HG03439 (cell line): ENCODE measurements at regions not wholly inside any gene's neighbourhood (a gene's known extent, or its start where the extent isn't known, plus 50 kb on each side); places are given as distances from the start of the nearest gene placed in this dataset.
"Not testable (repeated sequence)": the region's sequence is repeated elsewhere in the genome, so short reads cannot be mapped to it uniquely, and the experiment has no call there.

Experiments used
- ATAC-seq: cut with Tn5 transposase; IDR thresholded peaks from one replicate; pipeline ENCODE4 v1.9.1; 2021; ENCODE audit warnings: mild to moderate bottlenecking, moderate library complexity; ENCODE audit not compliant: unreplicated experiment

DNA sequence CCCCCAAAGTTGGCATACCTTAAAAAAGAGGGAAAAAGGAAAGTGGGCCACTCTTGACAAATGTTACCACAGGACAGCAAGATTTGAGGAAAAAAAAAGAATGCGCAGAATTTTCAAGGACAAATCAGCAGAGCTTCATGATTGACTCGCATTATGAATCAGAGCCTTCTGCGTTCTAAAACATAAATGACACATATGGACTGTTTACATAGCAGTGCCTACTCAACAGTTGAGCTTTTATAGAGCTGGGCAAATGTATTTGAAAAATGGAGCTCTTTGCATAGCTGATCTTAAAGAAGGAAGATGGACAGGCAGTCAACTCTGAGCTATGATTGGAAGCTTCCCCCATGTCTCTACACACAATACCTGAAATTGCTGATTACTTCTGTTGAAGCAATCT is 213.2 kb upstream of the NT5E start:
- ATAC-seq: no peak

DNA sequence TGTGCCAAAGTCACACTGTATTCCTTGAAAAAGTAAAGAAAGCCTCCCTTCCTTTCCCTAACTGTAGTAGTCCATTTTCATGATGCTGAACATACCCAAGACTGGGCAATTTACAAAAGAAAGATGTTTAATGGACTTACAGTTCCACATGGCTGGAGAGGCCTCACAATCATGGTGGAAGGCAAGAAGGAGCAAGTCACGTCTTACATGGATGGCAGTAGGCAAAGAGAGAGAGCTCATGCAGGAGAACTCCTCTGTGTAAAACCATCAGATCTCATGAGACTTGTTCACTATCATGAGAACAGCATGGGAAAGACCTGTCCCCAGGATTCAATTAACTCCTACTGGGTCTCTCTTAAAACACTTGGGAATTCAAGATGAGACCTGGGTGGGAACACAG is 222.5 kb upstream of the NT5E start:
- ATAC-seq: not testable (repeated sequence)

DNA sequence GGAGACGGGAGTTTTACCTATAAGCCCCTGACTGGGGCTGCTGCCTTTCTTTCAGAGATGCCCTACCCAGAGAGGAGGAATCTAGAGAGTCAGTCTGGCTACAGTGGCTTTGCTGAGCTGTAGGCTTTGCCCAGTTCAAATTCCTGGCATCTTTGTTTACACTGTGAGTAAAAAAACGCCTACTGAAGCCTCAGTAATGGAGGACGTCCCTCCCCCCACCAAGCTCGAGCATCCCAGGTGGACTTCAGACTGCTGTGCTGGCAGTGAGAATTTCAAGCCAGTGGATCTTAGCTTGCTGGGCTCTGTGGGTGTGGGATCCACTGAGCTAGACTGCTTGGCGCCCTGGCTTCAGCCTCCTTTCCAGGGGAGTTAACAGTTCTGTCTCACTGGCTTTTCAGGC is 237.1 kb upstream of the NT5E start:
- ATAC-seq: not testable (repeated sequence)

DNA sequence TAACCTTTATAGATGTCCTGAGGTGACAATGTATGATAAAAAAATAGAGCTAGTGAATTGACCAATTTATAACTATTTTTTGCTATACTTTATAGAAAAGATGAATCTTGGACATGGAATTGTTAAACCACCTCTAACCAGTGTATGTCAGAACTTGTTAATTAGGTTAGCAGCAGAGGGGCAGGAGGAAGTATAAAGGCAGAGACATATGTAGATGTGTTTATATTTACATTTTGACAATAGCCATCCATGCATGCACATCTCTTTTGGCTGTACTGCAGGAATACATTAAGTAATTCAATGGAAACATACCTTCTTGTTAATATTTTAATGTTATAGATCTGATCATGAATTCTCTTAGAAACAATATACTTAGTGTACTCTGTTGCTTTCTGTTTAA is 254.6 kb upstream of the NT5E start:
- no peak for ATAC-seq

GRCh38 chr6:85193339-85193738 is 256.5 kb upstream of the NT5E start:
- ATAC-seq: no peak

DNA sequence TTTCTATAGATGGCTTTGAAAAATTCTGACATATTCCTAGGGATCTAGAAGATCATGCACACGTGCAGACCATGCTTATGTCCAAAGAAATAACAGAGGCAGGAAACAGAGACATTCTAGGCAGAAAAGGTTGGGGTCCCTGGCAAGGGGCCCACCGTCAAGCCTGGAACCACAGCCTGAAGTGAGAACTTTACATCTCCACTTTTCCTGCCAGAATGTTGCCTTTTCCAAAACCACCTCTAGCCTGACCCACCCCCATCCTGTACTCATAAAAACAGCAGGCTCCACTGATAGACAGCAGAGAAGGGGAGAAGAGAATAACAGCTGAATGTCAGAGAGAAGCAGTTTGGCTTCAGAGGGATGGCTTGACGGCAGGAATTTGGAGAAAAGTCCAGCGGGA is 257.3 kb upstream of the NT5E start:
- no peak for ATAC-seq

DNA sequence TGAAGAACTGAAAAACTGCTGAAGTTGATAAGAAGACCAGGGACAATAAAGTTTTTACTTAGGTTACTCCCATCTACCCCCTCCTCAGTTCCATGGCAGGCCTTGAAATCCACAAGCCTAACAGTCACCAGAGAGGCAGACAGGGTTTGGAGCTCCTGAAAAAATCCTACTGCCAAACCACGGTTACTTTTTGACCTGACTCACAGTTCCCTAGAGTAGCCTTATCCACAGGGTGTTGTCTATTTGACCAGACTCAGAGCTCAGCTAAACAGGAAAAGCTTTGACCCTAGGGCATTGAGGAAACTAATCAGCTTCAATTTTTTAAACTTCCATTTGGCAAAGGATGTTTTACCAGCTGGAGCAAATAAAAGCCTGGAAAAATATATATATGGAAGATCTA is 257.7 kb upstream of the NT5E start:
- no peak for ATAC-seq

- ATAC-seq: no peak
Observed at GRCh38 chr6:85191656-85192055, 258.2 kb upstream of the NT5E start.

DNA sequence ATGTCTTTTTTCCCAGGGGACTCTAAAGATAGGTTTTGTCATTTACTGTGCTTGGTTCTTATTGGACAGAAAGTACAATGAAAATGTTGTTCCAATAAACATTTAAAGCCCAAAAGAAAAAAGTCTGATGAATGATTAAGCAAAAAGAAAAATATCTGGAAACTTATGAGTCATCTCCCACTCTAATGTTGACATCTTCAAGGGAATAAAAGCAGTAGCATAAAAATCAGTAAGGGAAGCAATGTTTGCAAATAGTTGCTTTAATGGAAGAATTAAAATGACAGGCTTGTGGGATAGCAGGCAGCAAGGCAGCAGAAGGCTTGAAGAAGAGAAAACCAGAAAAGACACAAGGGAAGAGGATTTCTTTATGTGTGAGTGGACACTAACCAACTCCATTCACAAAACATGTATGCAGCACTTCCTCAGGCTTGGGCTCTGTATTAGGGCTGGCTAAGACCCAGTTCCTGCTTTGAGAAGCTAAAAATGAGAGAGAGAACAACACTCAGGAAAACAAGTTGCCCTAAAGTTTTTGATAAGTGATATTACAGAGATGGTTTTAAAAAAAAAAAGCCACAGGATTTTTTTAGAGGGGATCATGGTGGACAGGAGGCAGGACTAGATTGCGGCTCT is 263.2 kb upstream of the NT5E start:
- no peak for ATAC-seq

DNA sequence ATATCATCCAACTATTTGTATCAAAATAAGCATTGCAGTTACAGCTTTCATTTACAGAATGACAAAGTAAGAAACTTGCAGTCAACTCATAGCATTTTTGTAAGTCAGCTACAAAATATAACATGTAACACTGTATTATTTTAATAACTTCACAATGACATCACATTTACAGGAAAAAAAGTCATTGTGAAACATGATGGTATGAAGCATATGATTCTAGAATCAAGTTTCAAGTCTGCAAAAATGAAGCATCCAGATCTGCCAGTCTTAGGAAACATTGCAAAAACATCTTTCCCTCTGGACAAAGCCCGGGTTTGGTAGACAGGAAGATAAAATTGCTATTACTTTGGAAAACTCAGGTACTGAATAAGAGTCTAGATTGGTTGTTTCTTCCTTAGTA is 263.9 kb upstream of the NT5E start:
- ATAC-seq: no peak

- no peak for ATAC-seq
Observed at GRCh38 chr6:85183841-85184240, 266.0 kb upstream of the NT5E start.

- no peak for ATAC-seq
Observed at GRCh38 chr6:85172705-85173104, 277.2 kb upstream of the NT5E start.

DNA sequence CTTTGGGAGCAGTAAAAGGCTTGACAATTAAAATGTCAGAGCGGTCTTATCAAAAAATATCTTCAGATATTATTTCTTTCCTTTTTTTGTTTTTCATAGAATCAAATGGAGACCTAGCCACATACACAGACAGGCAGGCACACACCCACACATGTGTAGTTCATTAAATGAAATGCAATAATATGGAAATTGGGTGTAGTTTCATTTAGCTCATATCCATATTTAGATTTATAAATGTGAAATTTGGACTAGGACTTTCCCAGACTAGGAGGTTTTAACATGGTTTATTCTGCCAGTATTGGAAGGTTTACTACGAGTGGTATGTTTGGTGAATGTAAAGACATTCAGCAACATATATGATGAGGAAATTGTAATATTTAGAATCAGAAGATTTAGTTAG is 277.7 kb upstream of the NT5E start:
- ATAC-seq: no peak

DNA sequence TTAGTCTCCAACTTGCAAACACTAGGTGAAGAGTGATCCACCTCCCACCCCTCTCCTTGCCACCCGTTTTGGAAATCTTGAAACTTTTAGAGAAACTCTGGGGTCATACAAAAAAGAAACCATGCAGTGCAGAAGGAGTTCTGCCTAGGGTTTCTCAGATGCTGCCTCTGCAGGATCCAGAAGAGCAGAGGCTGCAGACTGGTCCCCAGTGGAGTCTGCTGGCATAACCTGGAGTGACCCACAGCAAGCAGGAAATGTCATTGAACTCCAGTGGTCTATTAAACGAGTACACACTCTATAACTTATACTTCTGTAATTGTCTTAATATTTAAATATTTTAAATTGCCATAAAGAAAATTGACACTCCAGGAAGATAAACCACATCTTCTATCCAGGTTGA is 280.7 kb upstream of the NT5E start:
- ATAC-seq: no peak

DNA sequence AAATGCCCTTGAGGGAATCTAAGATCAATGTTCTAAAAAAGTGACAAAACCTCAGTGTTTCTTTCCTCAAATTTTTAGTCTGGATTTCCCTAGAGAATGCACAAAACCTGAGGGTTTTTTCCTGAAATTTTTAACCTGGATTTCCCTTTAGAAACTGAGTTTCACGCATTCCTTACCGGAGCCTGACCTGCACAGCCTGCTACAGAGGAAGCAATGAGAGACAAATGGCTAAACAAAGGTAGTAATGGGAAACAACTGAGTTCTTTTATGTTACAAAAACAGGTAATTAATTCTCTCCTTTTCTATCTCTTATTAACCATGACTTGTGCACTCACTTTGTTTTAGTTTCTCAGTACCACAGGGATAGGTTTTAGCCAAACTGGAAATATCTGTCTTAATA is 281.7 kb upstream of the NT5E start:
- no peak for ATAC-seq

DNA sequence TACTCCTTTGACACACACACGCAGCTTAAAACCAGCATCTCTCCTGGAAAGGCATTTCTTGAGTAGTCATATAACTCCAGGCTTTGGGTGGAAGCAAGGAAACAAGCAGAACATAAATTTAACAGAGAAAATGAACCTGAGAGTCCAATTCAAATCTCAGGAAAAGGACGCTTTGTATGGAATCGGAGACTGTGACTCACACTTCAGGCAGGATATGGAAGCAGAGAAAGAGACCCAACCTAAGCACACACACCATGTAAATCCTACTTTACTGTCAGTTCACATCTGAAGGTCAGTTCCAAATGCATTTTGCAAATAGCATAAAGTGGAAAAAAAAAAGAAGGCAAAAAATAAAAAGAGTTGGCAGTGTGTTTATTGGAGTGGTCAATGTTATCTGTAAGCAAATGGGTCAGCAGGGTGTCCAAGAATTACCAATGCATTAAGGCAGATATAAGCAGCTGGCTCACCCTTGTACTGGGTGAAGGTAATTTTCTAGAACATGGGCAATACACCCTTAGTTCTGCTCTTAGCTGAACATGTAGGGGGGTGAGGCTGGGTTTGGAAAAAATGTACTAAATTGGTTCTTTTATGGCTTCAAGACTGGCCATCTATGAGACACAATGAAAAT is 283.7 kb upstream of the NT5E start:
- no peak for ATAC-seq

GRCh38 chr6:85163156-85164080 is 286.5 kb upstream of the NT5E start:
- ATAC-seq: no peak

GRCh38 chr6:85157311-85157710 is 292.6 kb upstream of the NT5E start:
- ATAC-seq: no peak

- ATAC-seq: no peak
Observed at GRCh38 chr6:85143676-85144075, 306.2 kb upstream of the NT5E start.

- no peak for ATAC-seq
Observed at GRCh38 chr6:85137865-85138264, 312.0 kb upstream of the NT5E start.

DNA sequence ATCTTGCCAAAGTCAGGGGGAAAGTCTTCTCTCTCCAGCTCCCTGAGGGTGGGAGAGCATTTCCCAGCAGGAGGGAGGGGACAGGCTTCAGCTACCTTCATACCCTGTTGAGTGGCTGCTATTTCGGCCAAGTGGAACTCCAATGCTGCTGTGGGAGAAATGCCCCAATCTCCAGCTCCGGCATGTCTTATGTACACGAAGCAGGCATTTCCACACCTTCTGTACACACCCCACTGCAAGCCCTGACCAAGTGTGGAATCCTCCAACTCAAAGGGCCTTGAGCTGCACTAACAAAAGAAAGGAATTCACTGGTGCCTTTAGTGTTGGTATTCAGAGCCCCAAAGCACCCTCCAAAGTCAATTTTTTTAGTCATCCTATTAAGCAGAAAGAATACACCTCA is 313.6 kb upstream of the NT5E start:
- no peak for ATAC-seq
